Left hindlimb (tissue), 1 donor: ENCODE measurements at regions not wholly inside any gene's neighbourhood (a gene's known extent, or its start where the extent isn't known, plus 50 kb on each side); places are given as distances from the start of the nearest gene placed in this dataset.

Experiments used
- DNase-seq: peaks from one replicate; pipeline ENCODE4 v3.0.0-alpha.2; 2018

DNA sequence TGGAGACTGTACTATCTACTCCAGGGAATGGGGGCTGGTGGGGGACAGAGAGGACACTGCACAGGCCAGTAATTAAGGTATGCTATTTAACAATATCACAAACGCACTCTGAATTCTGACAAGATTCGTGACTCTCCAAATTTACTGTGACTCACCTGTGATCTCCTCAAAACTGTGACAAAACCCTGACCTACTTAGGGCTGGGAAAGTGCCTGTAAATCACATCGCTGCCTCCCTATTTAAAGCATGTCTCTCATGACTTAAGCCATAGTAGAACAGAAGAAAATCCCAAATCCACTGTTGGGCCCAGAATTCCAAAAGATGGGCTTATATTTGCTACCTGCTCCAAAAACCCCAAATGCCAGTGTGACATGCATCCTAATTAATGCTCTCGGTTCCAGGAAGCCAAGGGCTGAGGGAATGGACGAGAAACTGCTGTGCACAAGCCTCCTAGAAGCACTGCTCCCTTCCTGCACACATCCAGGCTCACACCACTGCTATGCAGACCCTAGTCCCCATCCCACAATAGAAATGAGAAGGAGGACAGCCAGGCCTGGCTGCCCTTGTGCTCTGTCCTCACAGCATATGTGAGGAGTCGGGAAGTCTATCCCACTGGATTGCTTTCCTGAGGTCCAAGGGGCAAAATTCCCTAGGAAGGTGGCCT, 187.7 kb upstream of the CHRNA7 start:
- no peak for DNase-seq

DNA sequence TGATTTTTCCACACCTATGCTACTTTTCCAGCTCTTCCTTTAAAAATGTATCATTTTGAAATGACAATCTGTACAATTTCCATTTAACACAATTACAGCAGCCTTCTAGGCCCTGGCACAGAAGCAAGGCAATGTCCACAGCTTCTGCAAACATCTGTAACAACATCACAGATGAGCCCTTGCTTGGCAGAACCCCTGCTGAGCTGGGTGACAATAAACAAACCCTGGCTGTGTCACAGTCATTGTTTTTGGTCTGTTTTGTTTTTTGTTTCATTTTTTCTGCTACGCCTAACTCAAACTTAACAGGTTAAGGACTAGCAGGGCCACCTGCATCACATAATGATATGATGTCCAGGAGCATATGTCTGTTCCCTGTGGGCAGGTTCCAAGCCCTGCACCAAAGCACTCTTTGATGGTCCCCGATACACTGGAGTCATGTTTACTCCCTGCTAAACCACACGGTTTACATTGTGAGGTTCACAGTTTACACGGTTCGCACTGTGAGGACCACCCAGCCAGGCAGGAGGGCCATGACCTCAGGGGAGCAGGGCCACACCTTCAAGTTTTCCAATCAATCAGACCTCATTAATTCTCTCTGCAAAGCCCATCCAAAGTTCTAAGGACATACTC, 186.8 kb upstream of the CHRNA7 start:
- DNase-seq: no peak

DNA sequence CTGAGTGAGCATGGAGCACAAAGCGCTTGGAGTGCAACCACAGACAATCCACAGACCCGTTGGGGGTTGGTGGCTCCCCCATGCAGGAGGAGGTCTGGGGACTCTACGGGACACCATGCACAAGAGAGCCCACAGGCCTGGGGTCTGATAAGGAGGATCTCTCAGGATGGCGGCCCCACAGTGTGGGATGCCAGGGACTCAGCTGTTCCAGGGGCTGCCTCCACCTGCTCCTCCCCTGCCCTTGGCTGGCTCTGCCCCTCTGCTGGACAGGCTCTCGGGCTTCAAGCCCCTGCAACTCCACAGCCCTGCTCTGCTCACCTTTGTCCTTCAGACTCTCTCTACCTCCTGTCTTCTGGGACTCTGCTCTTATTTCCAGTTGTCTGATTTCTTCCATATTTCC, 184.5 kb upstream of the CHRNA7 start:
- no peak for DNase-seq

DNA sequence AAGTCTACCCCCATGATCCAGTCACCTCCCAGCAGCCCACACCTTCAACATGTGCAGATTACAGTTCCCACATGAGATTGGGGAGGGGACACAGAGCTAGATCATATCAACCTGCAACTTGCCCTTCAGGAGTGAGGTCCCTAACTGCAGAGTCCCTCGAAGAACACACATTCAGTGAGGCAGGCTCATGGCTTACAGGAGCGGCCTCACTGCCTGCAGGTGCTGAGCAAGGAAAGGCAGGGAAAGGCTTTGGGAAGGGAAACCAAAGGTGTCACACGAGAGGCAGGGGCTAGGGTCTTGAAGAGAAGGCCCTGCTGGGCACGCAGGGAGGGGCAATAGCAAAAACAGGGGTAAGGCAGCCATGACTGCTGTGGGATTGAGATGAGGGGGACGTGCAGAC, 182.4 kb upstream of the CHRNA7 start:
- no peak for DNase-seq

DNA sequence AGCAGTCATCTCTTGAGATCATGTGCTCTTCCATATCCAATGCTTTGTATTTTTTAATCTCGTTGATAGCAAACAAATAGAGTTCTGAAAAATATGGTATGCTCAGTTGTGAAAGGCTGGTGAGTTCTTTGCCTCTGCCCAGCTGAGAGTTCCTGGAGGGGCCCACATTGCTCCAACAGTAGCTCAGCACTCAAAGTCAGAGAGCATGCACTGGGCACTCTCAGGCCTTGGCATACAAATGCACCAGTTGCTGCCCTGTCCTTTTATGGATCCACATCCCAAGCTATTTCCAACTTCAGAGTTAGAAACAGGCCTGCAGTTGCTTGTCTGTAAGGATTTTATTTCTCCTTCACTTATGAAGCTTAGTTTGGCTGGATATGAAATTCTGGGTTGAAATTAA, 181.7 kb upstream of the CHRNA7 start:
- no peak for DNase-seq

DNA sequence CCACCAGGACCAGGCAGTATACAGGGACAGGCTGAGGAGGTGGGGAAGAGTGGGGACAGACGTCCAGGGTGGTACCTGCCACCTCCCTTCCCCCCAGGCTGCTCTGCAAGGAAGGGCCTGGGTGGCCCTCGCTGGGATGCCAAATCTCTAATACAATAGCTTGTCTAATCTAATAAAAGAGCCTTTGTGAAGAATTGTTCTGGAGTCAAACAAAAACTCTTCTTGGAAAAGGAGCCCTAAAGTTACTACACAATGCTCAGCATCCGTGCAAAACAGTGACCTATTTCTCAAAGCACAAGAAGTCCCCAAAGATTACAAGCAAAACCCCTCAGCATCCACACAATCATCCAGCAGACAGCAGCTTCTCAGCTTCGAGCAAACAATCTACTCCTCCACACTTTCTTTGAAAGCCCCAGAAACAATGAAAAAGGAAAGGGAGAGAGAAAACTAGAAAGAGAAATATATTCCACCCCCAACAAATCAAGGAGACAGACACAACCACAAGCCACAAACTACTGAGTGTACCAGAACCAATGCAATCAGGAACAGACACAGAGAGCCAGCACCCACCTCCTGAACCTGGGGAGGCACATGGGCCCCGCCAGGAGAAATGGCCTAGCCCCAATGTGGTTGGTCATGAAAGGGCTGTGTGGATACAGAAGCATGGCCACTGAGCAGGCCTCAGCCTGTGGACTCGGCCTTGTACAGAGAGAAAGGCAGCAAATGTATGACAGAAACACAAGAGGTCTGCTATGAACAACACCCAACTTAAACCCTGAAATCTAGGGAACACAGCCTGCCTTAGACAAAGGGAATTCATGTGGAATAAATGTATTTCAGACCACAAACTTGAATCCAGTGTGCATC, 177.1 kb upstream of the CHRNA7 start:
- DNase-seq: no peak

DNA sequence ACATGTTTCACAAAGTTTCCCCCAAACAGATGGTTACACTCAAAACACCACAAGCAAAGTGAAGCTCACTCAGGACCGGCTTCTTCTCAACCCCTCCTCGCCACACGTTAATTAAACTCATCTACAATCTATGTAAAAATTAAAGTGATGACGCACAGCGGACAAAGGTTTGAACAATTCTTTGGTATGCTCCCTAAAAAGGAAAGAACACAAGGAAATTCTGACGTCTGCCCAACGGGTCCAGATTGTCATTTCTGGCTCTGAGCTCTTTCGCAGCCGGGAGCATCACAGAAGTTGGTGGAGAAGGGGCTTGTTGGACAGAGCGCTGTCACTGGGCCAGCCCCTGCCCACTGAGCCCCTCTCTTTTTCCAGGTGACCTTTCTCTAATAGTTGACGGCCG, 173.7 kb upstream of the CHRNA7 start:
- DNase-seq: no peak

DNA sequence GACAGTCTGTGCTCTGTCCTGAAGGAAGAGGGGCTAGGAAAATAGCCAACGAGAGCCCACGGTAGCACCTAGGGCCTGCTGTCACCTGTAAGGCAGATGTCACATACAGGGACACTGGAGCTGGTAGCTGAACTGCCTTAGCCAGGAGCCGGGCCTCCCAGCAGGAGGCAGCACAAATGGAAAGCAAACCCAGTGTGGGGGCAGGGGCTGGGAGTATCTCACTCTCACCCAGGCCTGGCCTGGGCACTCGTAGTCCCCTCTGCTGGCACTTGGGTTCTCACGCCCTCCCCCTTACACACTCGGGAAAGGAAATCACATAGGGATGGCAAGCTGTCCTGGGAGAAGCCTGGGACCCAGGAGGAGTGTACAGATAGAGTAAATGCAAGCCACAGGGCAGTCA, 173.1 kb upstream of the CHRNA7 start:
- DNase-seq: no peak

DNA sequence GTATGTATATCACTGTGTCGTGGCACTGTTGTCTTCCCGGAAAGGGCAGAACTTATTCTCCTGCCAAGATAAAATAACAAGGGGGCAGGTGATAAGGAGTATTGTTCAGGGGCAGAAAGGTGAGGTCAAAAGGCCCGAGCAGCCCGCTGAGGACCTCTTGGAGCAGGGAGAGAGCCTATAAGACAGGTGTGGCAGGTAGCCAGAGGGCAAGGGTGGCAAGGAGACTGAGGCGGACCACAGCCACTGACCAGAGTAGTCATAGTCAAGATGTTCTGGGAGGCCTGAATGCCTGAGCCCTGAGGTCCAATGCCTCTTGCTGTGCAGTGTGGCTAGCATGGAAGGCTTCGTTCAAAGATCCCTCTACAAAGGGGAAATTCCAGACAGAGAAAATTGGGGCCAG, 172.3 kb upstream of the CHRNA7 start:
- no peak for DNase-seq

DNA sequence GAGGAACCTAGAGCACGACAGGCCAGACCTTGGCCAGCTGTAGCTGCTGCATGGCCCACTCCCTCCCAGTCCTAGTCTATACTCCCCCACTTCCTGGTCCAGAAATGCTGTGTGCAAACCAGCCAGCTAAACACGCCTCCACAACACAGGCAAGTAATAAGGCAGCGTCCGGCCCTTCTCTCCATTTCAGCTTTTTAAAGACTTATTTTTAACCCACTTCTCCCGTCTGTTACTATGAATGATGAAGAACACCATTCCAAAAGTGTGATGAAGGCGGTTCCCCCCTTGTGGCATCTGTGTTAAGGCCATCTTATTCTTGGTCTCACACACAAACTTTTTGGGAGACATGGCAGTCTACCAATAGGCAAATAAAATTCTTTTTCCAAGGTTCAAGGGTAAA, 164.1 kb upstream of the CHRNA7 start:
- DNase-seq: no peak

DNA sequence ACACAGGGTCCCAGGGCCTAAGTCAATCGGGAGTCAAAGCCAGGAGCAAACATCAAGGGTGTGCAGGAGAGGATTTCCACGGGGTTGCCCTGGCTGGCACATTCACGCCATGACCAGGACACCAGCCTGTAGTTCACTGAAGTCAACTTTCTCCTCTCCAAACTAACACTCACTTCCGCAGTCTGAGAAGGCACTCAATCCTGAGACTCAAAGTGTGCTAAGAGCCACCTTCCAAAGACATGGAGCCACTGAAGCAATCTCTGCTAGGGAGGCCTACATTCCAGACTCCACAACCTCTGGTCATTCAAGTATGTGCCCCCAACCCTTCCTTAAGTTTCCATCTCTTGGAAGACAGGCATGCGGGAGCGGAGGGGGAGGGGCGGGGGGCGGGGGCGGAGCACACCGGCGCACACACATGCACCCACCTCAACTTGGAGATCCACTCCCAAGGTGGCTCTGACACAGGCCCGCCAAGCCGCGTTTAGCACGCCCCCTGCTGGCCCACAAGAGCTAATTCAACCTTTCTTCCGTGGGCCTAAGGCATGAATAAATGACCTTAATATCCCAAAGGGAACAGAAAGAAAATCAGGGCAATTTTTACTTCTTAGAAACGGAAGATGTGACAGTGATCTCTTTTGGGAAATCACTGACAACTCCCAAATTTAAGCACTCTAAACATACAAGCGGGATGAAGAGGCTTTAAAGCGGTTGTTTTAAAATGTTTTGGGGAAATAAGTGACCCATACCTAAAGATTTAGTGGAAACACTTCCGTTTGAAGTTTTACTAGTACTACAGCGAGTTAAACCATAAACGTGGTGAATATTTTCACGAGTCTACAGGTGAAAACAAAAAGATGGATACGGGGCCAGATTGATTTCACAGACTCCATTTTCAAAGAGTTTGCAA, 162.5 kb upstream of the CHRNA7 start:
- DNase-seq: peak; percentile 47

DNA sequence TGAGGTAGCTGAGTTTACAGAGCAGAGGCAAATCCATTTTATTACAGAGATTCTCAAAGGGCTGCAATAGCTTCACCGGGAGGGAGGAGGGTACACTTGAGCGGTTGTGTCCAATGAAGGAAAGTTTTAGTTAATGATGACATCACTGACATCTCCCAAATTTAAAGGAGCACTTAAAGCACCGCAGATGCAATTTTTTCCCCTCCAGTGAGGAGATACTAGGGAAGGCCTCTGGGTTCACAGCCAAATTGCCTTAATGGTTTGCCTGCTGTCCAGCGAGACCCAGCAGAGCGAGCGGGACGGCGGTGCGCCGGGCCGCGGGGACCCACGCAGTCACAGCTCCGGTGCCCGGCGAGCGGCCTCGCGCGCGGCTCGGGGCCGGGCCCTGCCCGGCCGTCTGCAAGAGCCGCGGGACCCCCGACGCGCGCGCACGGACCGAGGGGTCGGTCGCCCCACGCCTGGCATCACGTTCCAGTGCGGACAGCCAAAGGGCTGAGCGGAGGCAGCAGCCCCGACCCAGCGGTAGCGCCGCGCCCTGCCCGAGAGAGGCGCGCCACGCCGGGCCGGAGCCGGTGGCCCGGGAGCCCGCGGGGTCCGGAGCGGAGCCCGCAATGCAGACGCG, 160.5 kb upstream of the CHRNA7 start:
- no peak for DNase-seq

DNA sequence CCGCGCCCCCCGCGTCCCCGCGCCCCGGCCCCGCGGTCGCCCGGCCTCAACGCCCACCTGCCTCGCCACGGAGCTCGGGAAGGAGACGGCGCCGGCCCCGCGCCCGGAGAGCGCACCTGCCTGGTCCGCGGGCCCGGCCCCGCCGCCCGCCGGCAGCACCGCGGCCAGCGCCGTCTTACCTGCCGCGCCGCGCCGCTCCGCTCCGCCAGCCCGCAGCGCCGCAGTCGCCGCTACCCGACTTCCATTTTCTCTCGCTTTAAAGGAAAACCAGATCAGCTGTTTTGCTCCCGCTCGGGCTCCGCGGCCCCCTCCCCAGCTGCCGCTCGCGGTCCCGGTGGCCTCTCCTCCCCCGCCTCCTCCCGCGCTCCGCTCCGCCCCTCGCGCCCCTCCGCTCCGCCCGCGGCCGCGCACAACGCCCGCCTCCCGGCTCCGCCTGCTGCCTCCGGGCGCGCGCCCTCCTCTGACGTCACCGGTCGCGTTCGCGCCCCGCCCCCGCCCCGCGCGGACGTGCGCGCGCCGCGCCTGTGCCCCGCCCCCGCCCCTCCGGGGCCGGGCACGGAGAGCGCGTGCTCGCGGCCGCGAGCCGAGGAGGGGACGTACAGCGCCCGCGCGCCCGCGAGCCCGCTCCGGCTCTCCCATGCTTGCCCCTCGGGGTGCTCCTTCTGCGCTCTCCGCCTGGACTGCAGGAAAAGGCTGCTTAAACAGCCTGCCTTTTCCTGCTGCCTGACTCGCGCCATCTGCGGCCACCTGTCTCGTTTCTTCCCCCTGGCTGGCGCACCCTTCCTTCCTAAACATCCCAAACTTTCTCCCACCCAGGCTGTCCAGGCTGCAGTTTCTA, 159.8 kb upstream of the CHRNA7 start, which contains the start of gene OTUD7A:
Gene OTUD7A, minus strand, starts transcription at position 346 of the 838 bp plus-strand sequence.
- peak; percentile 90 for DNase-seq

DNA sequence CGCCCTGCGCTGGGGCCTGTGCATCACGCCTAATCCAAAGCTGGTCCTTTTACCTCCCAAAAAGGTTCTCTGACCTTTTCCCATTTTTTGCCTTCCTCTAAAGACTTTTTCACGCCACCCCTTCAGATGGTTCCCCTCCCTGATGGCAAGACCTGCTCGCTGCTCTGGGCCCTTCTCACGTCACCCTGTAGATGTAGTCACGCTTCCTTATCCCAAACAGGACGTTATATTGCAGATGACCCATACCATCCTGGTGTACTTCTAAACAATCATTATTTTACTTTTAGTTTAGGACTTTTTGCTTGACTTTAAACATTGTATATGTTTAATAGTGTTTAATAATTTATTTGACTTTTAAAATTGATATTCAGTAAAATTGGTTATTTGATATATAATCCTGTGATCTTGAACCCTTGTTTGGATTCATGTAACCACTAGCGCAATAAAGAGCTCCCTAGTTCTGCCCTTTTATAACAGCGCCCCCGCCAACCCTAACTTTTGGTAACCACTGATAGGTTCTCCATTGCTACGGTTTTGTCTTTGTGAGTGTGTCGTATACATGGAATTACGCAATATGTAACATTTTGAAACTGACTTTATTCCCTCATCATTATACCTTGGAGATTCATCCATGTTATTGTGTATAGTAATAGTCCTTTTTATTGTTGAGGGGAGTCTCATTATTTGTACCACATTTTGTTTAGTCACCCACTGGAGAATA, 159.0 kb upstream of the CHRNA7 start:
- DNase-seq: no peak

DNA sequence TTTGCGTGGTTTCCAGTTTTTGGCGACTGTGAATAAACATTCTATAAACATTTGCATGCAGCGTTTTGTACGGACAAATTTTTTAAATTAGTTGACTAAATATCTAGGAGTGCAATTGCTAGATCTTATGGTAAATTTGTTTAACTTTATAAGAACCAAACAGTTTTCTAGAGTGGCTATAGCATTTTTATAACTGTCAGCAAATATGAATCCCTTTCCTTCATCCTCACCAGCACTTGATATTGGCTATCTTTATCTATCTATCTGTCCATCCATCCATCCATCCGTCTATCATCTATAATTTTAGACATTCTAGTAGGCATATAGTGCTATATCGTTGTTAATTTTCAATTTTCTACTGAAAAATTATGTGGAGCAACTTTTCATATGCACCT, 158.4 kb upstream of the CHRNA7 start:
- no peak for DNase-seq

DNA sequence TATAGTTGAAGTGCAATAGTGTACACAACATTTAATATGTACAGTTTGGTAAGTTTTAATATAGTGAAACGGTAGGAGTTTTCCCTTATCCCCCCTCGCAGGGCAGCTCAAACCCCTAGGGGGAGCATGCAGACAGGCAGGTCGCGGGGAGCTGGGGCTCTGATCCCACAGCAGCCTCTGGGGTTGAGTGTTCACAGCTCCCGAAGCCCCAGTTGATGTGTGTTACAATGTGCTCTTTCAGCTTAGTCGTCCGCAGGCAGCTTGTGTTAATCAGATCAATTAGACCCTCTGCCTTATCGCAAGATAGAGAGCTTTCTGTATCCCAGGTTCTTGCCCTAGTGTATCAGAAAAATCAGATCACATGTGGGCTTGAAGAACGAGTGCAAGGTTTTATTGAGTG, 143.1 kb upstream of the CHRNA7 start:
- no peak for DNase-seq

DNA sequence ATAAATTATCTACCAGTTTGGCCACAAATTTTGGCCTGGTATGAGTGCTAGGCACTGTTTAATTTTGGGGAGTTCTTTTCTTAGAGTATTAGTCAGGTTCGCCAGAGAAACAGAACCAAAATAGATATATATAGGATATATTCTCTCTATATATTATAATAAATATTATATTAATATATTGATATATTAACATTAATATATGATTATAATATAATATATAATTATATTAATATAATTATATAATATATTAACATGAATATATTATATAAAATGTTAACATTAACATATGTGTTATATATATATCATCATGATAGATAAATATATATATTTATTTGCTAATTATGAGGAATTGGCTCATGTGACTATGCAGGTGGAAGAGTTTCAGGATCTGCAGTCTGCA, 137.8 kb upstream of the CHRNA7 start:
- no peak for DNase-seq

DNA sequence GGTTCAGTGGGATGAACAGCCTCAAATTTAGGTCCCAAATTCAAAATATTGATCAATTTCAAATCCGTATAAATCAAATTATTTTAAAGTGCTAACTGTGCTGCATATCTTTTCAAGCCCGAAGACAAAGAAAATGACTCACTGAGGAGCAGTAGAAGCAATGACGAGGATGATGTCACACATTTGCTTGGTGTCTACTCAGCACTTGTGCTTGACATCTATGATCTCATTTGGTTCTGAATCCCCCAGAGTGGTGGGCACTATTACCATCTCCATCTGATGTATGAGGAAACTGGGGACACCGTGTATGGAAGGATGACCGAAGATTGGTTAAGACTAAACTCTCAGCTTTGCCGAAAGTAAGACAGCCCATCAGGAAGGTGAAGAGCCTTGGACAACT, 136.5 kb upstream of the CHRNA7 start:
- DNase-seq: no peak

DNA sequence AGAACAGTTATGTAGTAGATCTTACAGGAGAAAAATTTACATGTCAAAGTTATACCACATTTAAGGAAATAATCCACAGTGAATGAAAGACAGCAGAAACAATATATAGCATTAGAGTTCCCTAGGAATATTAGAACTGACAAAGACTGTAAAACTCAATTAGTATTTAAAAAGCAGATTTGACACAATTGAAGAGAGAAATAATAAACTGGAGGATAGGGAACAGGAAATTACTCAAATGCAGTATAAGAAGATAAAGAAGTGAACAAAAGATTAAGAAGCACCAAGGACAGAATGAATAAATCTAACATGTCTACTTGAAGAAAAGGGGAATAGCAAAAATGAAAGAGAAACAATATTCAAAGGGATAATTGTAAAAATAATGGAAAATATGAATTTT, 132.6 kb upstream of the CHRNA7 start:
- no peak for DNase-seq

DNA sequence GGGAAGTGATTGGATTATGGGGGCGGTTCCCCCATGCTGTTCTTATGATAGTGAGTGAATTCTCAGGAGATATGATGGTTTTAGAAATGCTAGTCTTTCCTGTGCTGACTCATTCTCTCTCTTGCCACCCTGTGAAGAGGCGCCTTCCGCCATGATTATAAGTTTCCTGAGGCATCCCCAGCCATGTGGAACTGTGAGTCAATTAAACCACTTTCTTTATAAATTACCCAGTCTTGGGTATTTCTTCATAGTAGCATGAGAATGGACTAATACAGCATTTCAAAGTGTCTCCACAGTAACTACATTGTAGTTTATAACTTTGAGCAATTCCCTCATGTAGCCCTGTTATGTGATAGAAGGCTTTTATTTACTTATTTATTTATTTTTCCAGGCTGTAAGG, 128.8 kb upstream of the CHRNA7 start:
- no peak for DNase-seq

DNA sequence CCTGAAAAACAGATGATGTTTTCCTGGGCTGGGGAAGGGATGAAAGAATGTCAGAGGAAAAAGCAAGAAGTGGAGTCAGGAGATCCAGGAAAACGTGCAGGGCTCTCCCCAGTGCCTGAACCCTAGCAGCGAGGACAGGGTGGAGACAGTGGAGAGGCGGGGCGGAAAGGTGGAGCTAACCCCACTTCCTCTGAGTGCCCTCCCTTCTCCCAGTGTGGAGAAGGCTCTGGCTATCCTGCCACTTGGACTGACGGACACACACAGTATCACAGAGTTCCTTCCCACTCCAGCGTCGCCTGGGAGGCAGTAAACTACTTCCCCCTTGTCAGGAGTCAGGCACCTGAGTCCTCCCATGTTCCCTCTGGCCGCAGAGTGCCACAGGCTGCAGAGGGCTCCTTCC, 125.3 kb upstream of the CHRNA7 start:
- DNase-seq: no peak
